ENCODE measurements at regions not wholly inside any gene's neighbourhood (a gene's known extent, or its start where the extent isn't known, plus 50 kb on each side); places are given as distances from the start of the nearest gene placed in this dataset.

GRCh38 chr18:38981389-38981788 is 1415.8 kb upstream of the CELF4 start:
- Histone ChIP-seq H3K4ac (replicated peaks; ENCODE audit: insufficient read length, low read depth, low read length) (no peak overlapping the region), H2AFZ (ENCODE audit: low read length) (no peak overlapping the region), H2BK12ac (ENCODE audit: low read depth, low read length) (no peak overlapping the region), H4K91ac (replicated peaks; ENCODE audit: insufficient read length, low read length) (no peak overlapping the region), H3K79me2 (ENCODE audit: control insufficient read depth in 1 of 2, insufficient read depth in 2 of 2, low read length in 2 of 2) (no peaks in the 10 kb centered on the region), H3K9me3 (ENCODE audit: insufficient read depth in 2 of 2, low read depth in 1 of 2, low read length in 1 of 2) (no peaks in the 10 kb centered on the region; a peak in 1 of 4 replicates), H2BK120ac (replicated peaks; ENCODE audit: low read depth, low read length) (no peak overlapping the region), H2BK5ac (ENCODE audit: low read depth, low read length) (no peak overlapping the region), H3K36me3 (ENCODE audit: control insufficient read depth in 2 of 4, insufficient read depth in 4 of 4, low read length in 3 of 4) (no peaks in the 10 kb centered on the region), H3K23ac (ENCODE audit: insufficient read length) (no peak overlapping the region), H3K4me2 (ENCODE audit: insufficient read depth in 1 of 2, low read depth in 2 of 2, low read length in 2 of 2) (no peak overlapping the region), H3K79me1 (ENCODE audit: low read depth, low read length) (no peaks in the 10 kb centered on the region), H3K18ac (ENCODE audit: extremely low read depth, low read length) (no peak overlapping the region), H3K4me3 (ENCODE audit: extremely low read depth in 1 of 4, insufficient read depth in 2 of 4, low read depth in 3 of 4, low read length in 4 of 4) (no peak overlapping the region), H2AK5ac (ENCODE audit: low read depth, low read length) (no peak overlapping the region), H2BK20ac (ENCODE audit: low read length) (no peak overlapping the region), H3K27me3 (replicated peaks in 1 of 4; ENCODE audit: control insufficient read depth in 3 of 4, extremely low read depth in 1 of 4, insufficient read depth in 3 of 4, low read length in 3 of 4) (no peaks in the 10 kb centered on the region), H3K4me1 (replicated peaks in 1 of 4; ENCODE audit: control insufficient read depth in 3 of 4, insufficient read depth in 4 of 4, low read length in 3 of 4) (no peaks in the 10 kb centered on the region), H3K23me2 (ENCODE audit: low read depth, low read length) (no peaks in the 10 kb centered on the region; the same call in 1 of the 2 replicates), H2BK15ac (ENCODE audit: low read length) (no peak overlapping the region), H4K5ac (ENCODE audit: insufficient read length, low read depth, low read length) (no peak overlapping the region), H3K9ac (replicated peaks in 1 of 4; ENCODE audit: extremely low read depth in 1 of 4, low read depth in 3 of 4, low read length in 3 of 4) (no peak overlapping the region), H3K27ac (ENCODE audit: low read depth, low read length) (no peak overlapping the region), H4K8ac (ENCODE audit: extremely low read depth, insufficient read depth, low read length) (no peak overlapping the region), H4K20me1 (replicated peaks in 1 of 2; ENCODE audit: control insufficient read depth in 1 of 2, insufficient read depth in 2 of 2, low read length in 2 of 2) (no peaks in the 10 kb centered on the region), H3K14ac (ENCODE audit: insufficient read length) (no peak overlapping the region), H3K56ac (replicated peaks; ENCODE audit: insufficient read length, low read depth, low read length) (no peak overlapping the region)
- no peak for TF ChIP-seq USF2 (IDR thresholded peaks at IDR 0.05; ENCODE audit: low read length)
- TF ChIP-seq GTF2F1 (IDR thresholded peaks at IDR 0.05; ENCODE audit: borderline replicate concordance, low read depth, low read length) = no peak
- no peak for TF ChIP-seq TCF12 (IDR thresholded peaks at IDR 0.05; ENCODE audit: low read depth, low read length)
- no peak for TF ChIP-seq BCL11A (IDR thresholded peaks at IDR 0.05; ENCODE audit: low read depth in 2 of 2, low read length in 2 of 2)
- no peak for TF ChIP-seq CBX5 (IDR thresholded peaks at IDR 0.05; ENCODE audit: low read depth, low read length)
- TF ChIP-seq SP4 (IDR thresholded peaks at IDR 0.05; ENCODE audit: low read length) = no peak
- TF ChIP-seq EZH2 (IDR thresholded peaks at IDR 0.05; ENCODE audit: low read depth, low read length, severe bottlenecking) = no peak
- TF ChIP-seq CBX8 (IDR thresholded peaks at IDR 0.05; ENCODE audit: borderline replicate concordance, low read depth, low read length) = no peak
- no peak for TF ChIP-seq TAF1 (IDR thresholded peaks at IDR 0.05; ENCODE audit: low read depth, low read length)
- TF ChIP-seq MAX (IDR thresholded peaks at IDR 0.05) = no peak
- TF ChIP-seq BRCA1 (IDR thresholded peaks at IDR 0.05; ENCODE audit: low read depth, low read length) = no peak
- no peak for TF ChIP-seq YY1 (IDR thresholded peaks at IDR 0.05; ENCODE audit: low read depth, low read length)
- ChIA-PET POLR2A (ENCODE audit: partially characterized antibody) (no interaction called here), CTCF (ENCODE audit: partially characterized antibody) (no interaction called here)
- 82% methylated on average over 2 of the region's 2 CpGs; no CpG with 5 or more reads in 1 of the 2 experiments for WGBS, 2 experiments (ENCODE audit: extremely low coverage in 1 of 2, insufficient coverage in 1 of 2, insufficient read length in 1 of 2, insufficient replicate concordance in 2 of 2, low coverage in 1 of 2, low lambda C conversion rate in 2 of 2, missing lambda C conversion rate in 1 of 2)
- FAIRE-seq = no peak
- DNase-seq (ENCODE audit: low read depth in 1 of 2, low spot score in 2 of 2) = no peak

All from H1 (cell line).